ENCODE measurements at regions not wholly inside any gene's neighbourhood (a gene's known extent, or its start where the extent isn't known, plus 50 kb on each side); places are given as distances from the start of the nearest gene placed in this dataset.
"Not testable (repeated sequence)": the region's sequence is repeated elsewhere in the genome, so short reads cannot be mapped to it uniquely, and the experiment has no call there.

DNA sequence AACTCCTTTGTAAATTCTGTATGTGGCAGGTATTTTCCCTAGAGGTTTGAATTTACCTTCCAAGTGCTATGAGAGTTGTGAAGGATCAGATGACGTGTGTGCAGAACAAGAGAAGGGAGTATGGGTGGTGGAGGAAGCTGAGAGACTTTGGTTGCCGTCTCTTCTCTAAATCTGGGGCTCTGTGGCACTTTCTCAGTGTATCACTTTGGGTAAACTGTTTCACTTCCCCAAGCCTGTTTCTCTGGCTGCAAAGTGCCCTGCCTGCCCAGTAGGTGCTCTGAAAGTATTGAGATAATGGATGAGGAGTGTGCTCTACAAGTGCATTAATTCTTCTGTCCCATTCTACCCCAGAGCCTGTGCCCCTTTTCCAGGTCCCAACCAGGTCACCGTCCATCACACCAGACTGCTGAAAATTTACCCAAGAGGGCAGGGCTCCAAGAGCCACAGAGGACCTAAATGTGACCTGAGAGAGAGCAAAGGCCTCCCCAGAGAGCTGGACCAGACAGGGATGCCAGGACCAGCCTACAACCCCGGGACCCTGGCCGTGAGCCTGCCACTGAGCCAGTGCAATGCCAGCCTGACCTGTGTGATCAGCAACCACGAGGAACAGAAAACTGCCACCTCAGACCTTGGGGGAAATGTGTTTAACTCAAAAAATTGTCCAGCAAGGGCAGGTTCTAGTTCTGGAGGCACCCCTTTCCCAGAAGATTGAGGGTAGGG, 131.6 kb upstream of the ETV3 start:
- intact Hi-C loops (cut with DNase I): no loop called here
- DNase-seq: no peak
- no peak overlapping the region for H3K27ac ChIP-seq (ENCODE audit: low read depth in 1 of 2, low read length in 2 of 2)
- H3K36me3 ChIP-seq (ENCODE audit: control insufficient read depth in 1 of 2, insufficient read depth in 2 of 2, low read length in 1 of 2): no peaks in the 10 kb centered on the region
- no peaks in the 10 kb centered on the region for H3K4me1 ChIP-seq (ENCODE audit: control insufficient read depth in 1 of 2, insufficient read depth in 2 of 2, low read length in 2 of 2)
- no peaks in the 10 kb centered on the region for H3K9me3 ChIP-seq (ENCODE audit: control insufficient read depth, low read length)
- no peaks in the 10 kb centered on the region for H3K27me3 ChIP-seq (ENCODE audit: control insufficient read depth in 1 of 2, insufficient read depth in 2 of 2, low read length in 1 of 2)
- H3K4me3 ChIP-seq (ENCODE audit: low read length in 2 of 2): no peak overlapping the region
- WGBS, 2 donors: 65% methylated on average over 6 of the region's 6 CpGs
- no peak for ATAC-seq (ENCODE audit: low FRiP score)

DNA sequence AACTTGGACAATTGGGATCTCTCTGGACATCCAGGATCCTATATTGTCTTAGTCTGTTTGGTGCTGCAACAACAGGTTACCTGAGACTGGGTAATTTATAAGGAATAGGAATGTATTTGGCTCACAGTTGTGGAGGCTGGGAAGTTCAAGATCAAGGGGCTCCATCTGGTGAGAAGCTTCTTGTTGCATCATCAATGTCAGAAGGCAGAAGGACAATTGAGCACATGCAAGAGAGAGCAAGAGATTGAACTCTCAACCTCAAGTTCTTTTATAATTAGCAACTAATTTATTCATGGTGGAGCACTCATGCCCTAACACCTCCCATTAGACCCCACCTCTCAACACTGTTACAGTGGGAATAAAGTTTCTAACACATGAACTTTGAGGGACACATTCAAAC, 124.7 kb upstream of the ETV3 start:
- ATAC-seq (ENCODE audit: low FRiP score) (no peak), DNase-seq (no peak)
- no peaks in the 10 kb centered on the region for H3K4me1 ChIP-seq (ENCODE audit: control insufficient read depth in 1 of 2, insufficient read depth in 2 of 2, low read length in 2 of 2)
- H3K27me3 ChIP-seq (ENCODE audit: control insufficient read depth in 1 of 2, insufficient read depth in 2 of 2, low read length in 1 of 2): no peaks in the 10 kb centered on the region
- H3K9me3 ChIP-seq (ENCODE audit: control insufficient read depth, low read length): peaks cover 1% of the 10 kb centered on the region
- intact Hi-C loops (cut with DNase I): no loop called here
- no peaks in the 10 kb centered on the region for H3K36me3 ChIP-seq (ENCODE audit: control insufficient read depth in 1 of 2, insufficient read depth in 2 of 2, low read length in 1 of 2)
- H3K27ac ChIP-seq (ENCODE audit: low read depth in 1 of 2, low read length in 2 of 2): no peak overlapping the region
- no peak overlapping the region for H3K4me3 ChIP-seq (ENCODE audit: low read length in 2 of 2)

DNA sequence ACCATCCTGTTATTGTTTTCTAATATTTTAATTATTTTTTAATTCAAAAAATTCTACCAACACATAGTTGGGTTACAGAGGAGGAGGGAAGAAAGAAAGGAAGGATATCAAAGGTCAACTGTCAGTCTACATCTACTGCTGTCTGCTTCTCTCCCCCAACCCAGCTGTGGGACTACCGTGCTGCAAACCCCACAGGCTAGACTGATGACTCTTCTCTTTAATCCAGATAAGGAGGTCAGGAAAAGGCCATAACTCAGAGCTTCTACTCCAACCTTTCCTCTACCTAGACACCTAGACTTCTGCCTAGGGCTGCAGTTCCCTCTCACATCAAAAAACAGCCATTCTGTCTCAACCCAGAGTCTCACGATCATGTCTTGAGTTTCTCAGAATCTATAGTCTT, 124.2 kb upstream of the ETV3 start:
- no peaks in the 10 kb centered on the region for H3K36me3 ChIP-seq (ENCODE audit: control insufficient read depth in 1 of 2, insufficient read depth in 2 of 2, low read length in 1 of 2)
- no peaks in the 10 kb centered on the region for H3K4me1 ChIP-seq (ENCODE audit: control insufficient read depth in 1 of 2, insufficient read depth in 2 of 2, low read length in 2 of 2)
- H3K27me3 ChIP-seq (ENCODE audit: control insufficient read depth in 1 of 2, insufficient read depth in 2 of 2, low read length in 1 of 2): no peaks in the 10 kb centered on the region
- ATAC-seq (ENCODE audit: low FRiP score) (no peak), DNase-seq (no peak)
- H3K9me3 ChIP-seq (ENCODE audit: control insufficient read depth, low read length): peaks cover 1% of the 10 kb centered on the region
- no peak overlapping the region for H3K4me3 ChIP-seq (ENCODE audit: low read length in 2 of 2)
- intact Hi-C loops (cut with DNase I): no loop called here
- 59 to 79% methylated on average over 2 of the region's 2 CpGs for WGBS, 2 donors
- no peak overlapping the region for H3K27ac ChIP-seq (ENCODE audit: low read depth in 1 of 2, low read length in 2 of 2)

DNA sequence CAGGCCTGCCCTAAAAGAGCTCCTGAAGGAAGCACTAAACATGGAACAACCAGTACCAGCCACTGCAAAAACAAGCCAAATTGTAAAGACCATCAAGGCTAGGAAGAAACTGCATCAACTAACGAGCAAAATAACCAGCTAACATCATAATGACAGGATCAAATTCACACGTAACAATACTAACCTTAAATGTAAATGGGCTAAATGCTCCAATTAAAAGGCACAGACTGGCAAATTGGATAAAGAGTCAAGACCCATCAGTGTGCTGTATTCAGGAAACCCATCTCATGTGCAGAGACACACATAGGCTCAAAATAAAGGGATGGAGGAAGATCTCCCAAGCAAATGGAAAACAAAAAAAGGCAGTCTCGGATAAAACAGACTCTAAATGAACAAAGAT, 117.7 kb upstream of the ETV3 start:
- DNase-seq; H3K4me1 ChIP-seq (ENCODE audit: control insufficient read depth in 1 of 2, insufficient read depth in 2 of 2, low read length in 2 of 2); H3K4me3 ChIP-seq (ENCODE audit: low read length in 2 of 2); H3K9me3 ChIP-seq (ENCODE audit: control insufficient read depth, low read length); H3K27me3 ChIP-seq (ENCODE audit: control insufficient read depth in 1 of 2, insufficient read depth in 2 of 2, low read length in 1 of 2); intact Hi-C loops (cut with DNase I); H3K27ac ChIP-seq (ENCODE audit: low read depth in 1 of 2, low read length in 2 of 2); H3K36me3 ChIP-seq (ENCODE audit: control insufficient read depth in 1 of 2, insufficient read depth in 2 of 2, low read length in 1 of 2); ATAC-seq (ENCODE audit: low FRiP score): not testable (repeated sequence)
- WGBS, 2 donors: 64 to 78% methylated on average over 1 to 2 of the region's 3 CpGs

DNA sequence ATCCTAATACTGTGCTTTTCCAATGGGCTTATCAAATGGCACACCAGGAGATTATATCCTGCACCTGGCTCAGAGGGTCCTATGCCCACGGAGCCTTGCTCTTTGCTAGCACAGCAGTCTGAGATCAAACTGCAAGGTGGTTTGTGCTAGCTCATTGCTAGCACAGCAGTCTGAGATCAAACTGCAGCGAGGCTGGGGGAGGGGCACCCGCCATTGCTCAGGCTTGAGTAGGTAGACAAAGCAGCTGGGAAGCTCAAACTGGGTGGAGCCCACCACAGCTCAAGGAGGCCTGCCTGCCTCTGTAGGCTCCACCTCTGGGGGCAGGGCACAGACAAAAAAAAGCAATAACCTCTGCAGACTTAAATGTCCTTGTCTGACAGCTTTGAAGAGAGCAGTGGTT, 116.0 kb upstream of the ETV3 start:
- ATAC-seq (ENCODE audit: low FRiP score); H3K27ac ChIP-seq (ENCODE audit: low read depth in 1 of 2, low read length in 2 of 2); intact Hi-C loops (cut with DNase I); H3K9me3 ChIP-seq (ENCODE audit: control insufficient read depth, low read length); H3K4me3 ChIP-seq (ENCODE audit: low read length in 2 of 2); H3K4me1 ChIP-seq (ENCODE audit: control insufficient read depth in 1 of 2, insufficient read depth in 2 of 2, low read length in 2 of 2); H3K36me3 ChIP-seq (ENCODE audit: control insufficient read depth in 1 of 2, insufficient read depth in 2 of 2, low read length in 1 of 2); H3K27me3 ChIP-seq (ENCODE audit: control insufficient read depth in 1 of 2, insufficient read depth in 2 of 2, low read length in 1 of 2); DNase-seq: not testable (repeated sequence)
- 67 to 72% methylated on average over 3 of the region's 3 CpGs for WGBS, 2 donors

DNA sequence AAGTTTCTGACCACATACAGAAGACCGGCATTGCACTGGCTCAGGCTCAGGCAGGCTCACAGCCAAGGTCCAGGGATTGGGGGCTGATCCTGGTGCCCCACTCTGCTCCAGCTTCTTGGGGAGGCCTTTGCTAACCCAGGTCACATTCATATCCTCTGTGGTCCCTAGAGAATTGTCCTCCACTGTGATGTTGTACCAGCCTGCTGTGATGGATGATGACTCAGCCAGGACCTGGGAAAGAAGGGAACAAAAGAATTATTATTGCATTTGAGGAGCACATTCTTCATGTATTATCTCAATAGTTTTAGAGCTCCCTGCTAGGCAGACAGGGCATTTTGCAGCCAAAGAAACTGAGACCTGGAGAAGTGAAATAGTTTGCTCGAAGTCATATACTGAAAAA, 114.3 kb upstream of the ETV3 start:
- WGBS, 2 donors: 71 to 80% methylated on average over 2 of the region's 2 CpGs
- Histone ChIP-seq H3K4me1 (ENCODE audit: control insufficient read depth in 1 of 2, insufficient read depth in 2 of 2, low read length in 2 of 2) (no peaks in the 10 kb centered on the region), H3K9me3 (ENCODE audit: control insufficient read depth, low read length) (peaks cover 3% of the 10 kb centered on the region), H3K27ac (ENCODE audit: low read depth in 1 of 2, low read length in 2 of 2) (no peak overlapping the region), H3K27me3 (ENCODE audit: control insufficient read depth in 1 of 2, insufficient read depth in 2 of 2, low read length in 1 of 2) (no peaks in the 10 kb centered on the region), H3K36me3 (ENCODE audit: control insufficient read depth in 1 of 2, insufficient read depth in 2 of 2, low read length in 1 of 2) (no peaks in the 10 kb centered on the region), H3K4me3 (ENCODE audit: low read length in 2 of 2) (no peak overlapping the region)
- ATAC-seq (ENCODE audit: low FRiP score): no peak
- intact Hi-C loops (cut with DNase I): no loop called here
- DNase-seq: no peak

DNA sequence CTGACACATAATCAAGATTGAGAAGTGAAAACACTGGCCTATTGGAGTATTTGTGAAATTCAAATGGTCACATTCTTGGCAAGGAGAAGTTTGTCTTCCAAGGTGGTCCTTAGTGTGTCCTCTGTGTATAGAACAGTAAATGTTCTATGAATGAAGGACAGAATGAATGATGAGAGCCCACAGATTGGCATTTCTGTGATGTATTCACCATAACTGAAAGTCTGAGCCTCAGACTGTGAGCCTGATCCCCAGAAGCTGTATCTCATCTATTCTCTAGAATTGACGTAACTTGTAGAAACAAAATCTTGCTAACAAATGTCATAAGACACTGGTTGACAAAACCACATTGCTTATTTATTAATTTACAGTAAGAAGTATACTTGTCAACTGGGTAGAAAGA, 111.5 kb upstream of the ETV3 start:
- intact Hi-C loops (cut with DNase I): no loop called here
- no peak for DNase-seq
- H3K9me3 ChIP-seq (ENCODE audit: control insufficient read depth, low read length): peaks cover 6% of the 10 kb centered on the region
- H3K4me1 ChIP-seq (ENCODE audit: control insufficient read depth in 1 of 2, insufficient read depth in 2 of 2, low read length in 2 of 2): no peaks in the 10 kb centered on the region
- H3K27me3 ChIP-seq (ENCODE audit: control insufficient read depth in 1 of 2, insufficient read depth in 2 of 2, low read length in 1 of 2): no peaks in the 10 kb centered on the region
- H3K36me3 ChIP-seq (ENCODE audit: control insufficient read depth in 1 of 2, insufficient read depth in 2 of 2, low read length in 1 of 2): no peaks in the 10 kb centered on the region
- no peak for ATAC-seq (ENCODE audit: low FRiP score)
- no peak overlapping the region for H3K27ac ChIP-seq (ENCODE audit: low read depth in 1 of 2, low read length in 2 of 2)
- H3K4me3 ChIP-seq (ENCODE audit: low read length in 2 of 2): no peak overlapping the region
- 84 to 94% methylated on average over 1 of the region's 1 CpG for WGBS, 2 donors

DNA sequence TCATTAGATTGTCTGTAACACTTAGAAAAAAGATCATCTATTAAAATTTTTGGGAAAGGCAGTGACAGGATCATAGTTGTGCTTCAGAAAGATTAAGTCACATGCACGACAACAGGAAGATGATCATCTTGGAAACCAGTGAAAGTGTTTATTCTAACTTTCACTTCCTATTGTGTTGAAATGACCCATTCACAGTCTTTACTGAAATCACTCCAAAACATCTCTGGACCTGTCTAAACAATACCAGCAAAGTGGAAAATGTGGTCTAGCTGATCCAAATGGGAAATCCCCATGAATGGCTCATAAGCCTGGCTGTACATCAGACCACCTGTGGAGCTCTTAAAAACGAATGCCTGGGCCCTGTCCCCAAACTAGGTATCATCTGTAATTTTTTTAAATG, 111.1 kb upstream of the ETV3 start:
- DNase-seq (no peak), ATAC-seq (ENCODE audit: low FRiP score) (no peak)
- Histone ChIP-seq H3K27ac (ENCODE audit: low read depth in 1 of 2, low read length in 2 of 2) (no peak overlapping the region), H3K4me3 (ENCODE audit: low read length in 2 of 2) (no peak overlapping the region), H3K9me3 (ENCODE audit: control insufficient read depth, low read length) (peaks cover 6% of the 10 kb centered on the region), H3K27me3 (ENCODE audit: control insufficient read depth in 1 of 2, insufficient read depth in 2 of 2, low read length in 1 of 2) (no peaks in the 10 kb centered on the region), H3K36me3 (ENCODE audit: control insufficient read depth in 1 of 2, insufficient read depth in 2 of 2, low read length in 1 of 2) (no peaks in the 10 kb centered on the region), H3K4me1 (ENCODE audit: control insufficient read depth in 1 of 2, insufficient read depth in 2 of 2, low read length in 2 of 2) (no peaks in the 10 kb centered on the region)
- intact Hi-C loops (cut with DNase I): no loop called here
- 35 to 40% methylated on average over 2 of the region's 2 CpGs for WGBS, 2 donors

DNA sequence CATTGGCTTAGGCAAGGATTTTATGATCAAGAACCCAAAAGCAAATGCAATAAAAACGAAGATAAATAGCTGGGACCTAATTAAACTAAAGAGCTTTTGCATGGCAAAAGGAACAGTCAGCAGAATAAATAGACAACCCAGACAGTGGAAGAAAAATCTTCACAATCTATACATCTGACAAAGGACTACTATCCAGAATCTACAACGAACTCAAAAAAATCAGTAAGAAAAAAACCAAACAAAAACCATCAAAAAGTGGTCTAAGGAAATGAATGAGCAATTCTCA, 109.5 kb upstream of the ETV3 start:
- WGBS, 2 donors: 68 to 85% methylated on average over 2 of the region's 2 CpGs
- H3K36me3 ChIP-seq (ENCODE audit: control insufficient read depth in 1 of 2, insufficient read depth in 2 of 2, low read length in 1 of 2); ATAC-seq (ENCODE audit: low FRiP score); intact Hi-C loops (cut with DNase I); DNase-seq; H3K27me3 ChIP-seq (ENCODE audit: control insufficient read depth in 1 of 2, insufficient read depth in 2 of 2, low read length in 1 of 2); H3K4me3 ChIP-seq (ENCODE audit: low read length in 2 of 2); H3K27ac ChIP-seq (ENCODE audit: low read depth in 1 of 2, low read length in 2 of 2); H3K4me1 ChIP-seq (ENCODE audit: control insufficient read depth in 1 of 2, insufficient read depth in 2 of 2, low read length in 2 of 2); H3K9me3 ChIP-seq (ENCODE audit: control insufficient read depth, low read length): not testable (repeated sequence)

Data from aorta (tissue), 5 donors.